Sigmoid colon (tissue), 6 donors: ENCODE measurements at regions not wholly inside any gene's neighbourhood (a gene's known extent, or its start where the extent isn't known, plus 50 kb on each side); places are given as distances from the start of the nearest gene placed in this dataset.

Source experiments
- DNase-seq: peaks from one replicate; pipeline ENCODE4 v3.0.0-alpha.2; 2019
- H3K27ac ChIP-seq, 4 donors: fragments of 200-600 bp; sonication (generic); one replicate each; pipeline ENCODE4 v1.5.1; 2016 to 2019; ENCODE audit warnings: mild to moderate bottlenecking in 1 of 4
- H3K27me3 ChIP-seq, 3 donors: fragments of 200-600 bp; sonication (generic); one replicate each; pipeline ENCODE4 v1.5.1; 2019; ENCODE audit warnings: mild to moderate bottlenecking in 1 of 3
- H3K36me3 ChIP-seq, 4 donors: fragments of 200-600 bp; sonication (generic); one replicate each; pipeline ENCODE4 v1.5.1; 2016 to 2019
- H3K4me1 ChIP-seq, 4 donors: fragments of 200-600 bp; sonication (generic); one replicate each; pipeline ENCODE4 v1.5.1; 2017 to 2019
- H3K4me3 ChIP-seq, 4 donors: fragments of 200-600 bp; sonication (generic); one replicate each; pipeline ENCODE4 v1.5.1; 2017 to 2019; ENCODE audit warnings: mild to moderate bottlenecking in 2 of 4, moderate library complexity in 1 of 4
- H3K9me3 ChIP-seq, 4 donors: fragments of 200-600 bp in 3 of 4; sonication (generic) in 3 of 4; one replicate each; pipeline versions ENCODE4 v1.5.1 to v1.6.1; 2013 to 2019
- EP300 ChIP-seq, 4 donors: sonication (generic); formaldehyde crosslinking; IDR thresholded peaks; one replicate each; pipeline ENCODE4 v1.6.1; 2017; ENCODE audit warnings: antibody characterized with exemption in 4 of 4
- POLR2A ChIP-seq, 2 donors: fragments of 450-650 bp; IDR thresholded peaks; one replicate each; pipeline ENCODE4 v1.6.1; 2016; ENCODE audit warnings: antibody characterized with exemption in 2 of 2, mild to moderate bottlenecking in 2 of 2, moderate library complexity in 2 of 2
- POLR2AphosphoS5 ChIP-seq, 4 donors: sonication (generic); formaldehyde crosslinking; IDR thresholded peaks; one replicate each; pipeline ENCODE4 v1.6.1; 2017; ENCODE audit warnings: antibody characterized with exemption in 4 of 4
- WGBS, 2 donors: extraction: QIAGEN DNeasy Blood & Tissue Kit; methylation state at CpG; one replicate each; pipeline ENCODE4 v1.1.7; 2013; 5-methylcytosine and 5-hydroxymethylcytosine counted together
- intact Hi-C: fragments of 100-400 bp; cut with DNase I; formaldehyde crosslinking; loops from one replicate; pipeline ENCODE4 v1.15.1; 2023
- TF ChIP-seq, protein P1 (sequence below), 4 experiments: fragments of 450-650 bp in 3 of 4; fragments of 200-600 bp in 1 of 4; IDR thresholded peaks; one replicate each; pipeline ENCODE4 v1.5.1; 2016 to 2019; ENCODE audit warnings: antibody characterized with exemption in 4 of 4, mild to moderate bottlenecking in 3 of 4, moderate library complexity in 2 of 4
- donor health status: healthy with polysubstance abuse.
- donor health status: healthy.

DNA sequence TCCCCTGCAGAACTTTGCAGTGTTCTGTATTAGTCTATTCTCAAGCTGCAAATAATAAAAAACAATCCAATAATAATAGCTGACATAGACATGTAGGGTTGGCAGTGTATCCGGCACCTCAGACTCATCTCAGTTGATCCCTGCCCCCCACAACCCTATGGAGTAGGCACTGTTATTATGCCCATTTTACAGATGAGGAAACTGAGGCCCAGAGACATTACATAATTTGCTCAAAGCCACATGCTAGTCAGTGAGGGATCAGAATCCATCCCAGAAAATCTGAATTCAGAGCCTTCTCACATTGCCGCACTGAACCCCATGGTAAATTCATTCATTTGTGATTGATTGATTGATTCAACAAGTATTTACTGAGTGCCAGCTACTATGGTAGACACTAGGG, 226.6 kb upstream of the PWP1 start:
- TF ChIP-seq EP300 (IDR thresholded peaks at IDR 0.05): no peak
- TF ChIP-seq POLR2AphosphoS5 (IDR thresholded peaks at IDR 0.05): no peak
- no peaks in the 10 kb centered on the region for H3K27me3 ChIP-seq
- DNase-seq: no peak
- intact Hi-C loops: no loop called here
- WGBS, 2 donors: 97% methylated on average over 2 of the region's 2 CpGs
- H3K27ac ChIP-seq: no peak overlapping the region
- H3K4me1 ChIP-seq: peaks cover 0 to 4% (median 0%) of the 10 kb centered on the region in 4 donors
- H3K36me3 ChIP-seq: no peaks in the 10 kb centered on the region
- H3K4me3 ChIP-seq: no peak overlapping the region
- no peaks in the 10 kb centered on the region for H3K9me3 ChIP-seq

DNA sequence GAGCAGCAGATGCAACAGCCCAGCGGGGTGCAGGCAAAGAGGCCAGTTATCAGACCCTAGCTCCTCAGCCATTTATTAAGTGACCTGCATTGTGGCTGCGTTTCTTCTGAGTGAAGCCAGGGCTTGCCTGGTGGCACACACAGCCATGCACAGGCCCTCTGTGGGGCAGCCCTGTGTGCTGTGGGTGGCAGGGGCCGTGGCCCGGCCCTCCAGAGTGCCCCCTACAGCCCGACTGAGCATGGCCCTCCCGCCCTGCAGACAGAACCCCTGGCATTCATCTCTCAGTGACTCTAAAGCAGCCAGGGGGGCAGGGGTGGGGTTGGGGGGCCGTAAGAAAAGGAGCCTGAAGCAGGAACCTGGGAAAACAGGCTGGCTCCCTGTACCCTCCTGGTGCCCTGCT, 226.0 kb upstream of the PWP1 start:
- H3K4me1 ChIP-seq: peaks cover 0 to 4% (median 0%) of the 10 kb centered on the region in 4 donors
- DNase-seq: no peak
- intact Hi-C loops: no loop called here
- 80% methylated on average over 7 of the region's 7 CpGs for WGBS, 2 donors
- H3K27me3 ChIP-seq: no peaks in the 10 kb centered on the region
- H3K27ac ChIP-seq: no peak overlapping the region
- no peaks in the 10 kb centered on the region for H3K9me3 ChIP-seq
- no peak overlapping the region for H3K4me3 ChIP-seq
- TF ChIP-seq EP300 (IDR thresholded peaks at IDR 0.05) (no peak), POLR2AphosphoS5 (IDR thresholded peaks at IDR 0.05) (no peak), POLR2A (IDR thresholded peaks at IDR 0.05) (no peak)
- no peaks in the 10 kb centered on the region for H3K36me3 ChIP-seq

DNA sequence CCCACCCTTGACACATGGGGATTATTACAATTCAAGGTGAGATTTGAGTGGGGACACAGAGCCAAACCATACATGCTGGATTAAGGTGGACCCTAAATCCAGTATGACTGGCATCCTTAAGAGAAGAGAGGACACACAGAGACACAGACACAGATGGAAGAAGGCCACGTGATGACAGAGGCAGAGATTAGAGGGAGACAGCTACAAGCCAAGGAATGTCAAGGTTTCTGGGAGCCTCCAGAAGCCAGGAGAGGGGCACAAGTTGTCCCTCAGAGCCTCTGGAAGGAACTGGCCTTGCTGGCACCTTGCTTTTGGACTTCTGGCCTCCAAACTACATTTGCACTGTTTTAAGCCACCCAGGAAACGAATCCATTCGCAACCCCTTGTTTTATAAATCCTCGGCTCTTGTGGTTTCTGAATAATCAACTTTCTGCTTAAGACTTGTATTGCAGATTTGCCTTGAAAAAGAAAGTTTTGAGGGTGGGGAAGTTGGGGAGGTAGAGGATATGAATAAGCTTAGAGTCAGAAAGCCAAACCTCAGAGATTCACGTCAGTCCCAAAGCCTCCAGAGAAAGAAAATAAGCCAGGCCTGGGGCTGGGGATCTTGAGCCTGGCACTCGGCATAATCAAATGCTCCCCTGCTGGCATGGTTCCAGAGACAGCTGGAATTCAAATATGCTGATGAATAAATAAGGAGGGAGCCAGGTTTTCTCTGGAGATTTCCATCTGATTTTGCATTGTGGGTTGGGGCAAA, 224.2 kb upstream of the PWP1 start:
- Histone ChIP-seq H3K4me3 (no peak overlapping the region), H3K9me3 (no peaks in the 10 kb centered on the region), H3K27ac (no peak overlapping the region), H3K4me1 (peaks cover 0 to 4% (median 0%) of the 10 kb centered on the region in 4 donors), H3K27me3 (no peaks in the 10 kb centered on the region), H3K36me3 (no peaks in the 10 kb centered on the region)
- no peak for DNase-seq
- intact Hi-C loops: no loop called here
- TF ChIP-seq EP300 (IDR thresholded peaks at IDR 0.05) (no peak), POLR2A (IDR thresholded peaks at IDR 0.05) (no peak), POLR2AphosphoS5 (IDR thresholded peaks at IDR 0.05) (no peak)
- TF ChIP-seq, protein P1, sequence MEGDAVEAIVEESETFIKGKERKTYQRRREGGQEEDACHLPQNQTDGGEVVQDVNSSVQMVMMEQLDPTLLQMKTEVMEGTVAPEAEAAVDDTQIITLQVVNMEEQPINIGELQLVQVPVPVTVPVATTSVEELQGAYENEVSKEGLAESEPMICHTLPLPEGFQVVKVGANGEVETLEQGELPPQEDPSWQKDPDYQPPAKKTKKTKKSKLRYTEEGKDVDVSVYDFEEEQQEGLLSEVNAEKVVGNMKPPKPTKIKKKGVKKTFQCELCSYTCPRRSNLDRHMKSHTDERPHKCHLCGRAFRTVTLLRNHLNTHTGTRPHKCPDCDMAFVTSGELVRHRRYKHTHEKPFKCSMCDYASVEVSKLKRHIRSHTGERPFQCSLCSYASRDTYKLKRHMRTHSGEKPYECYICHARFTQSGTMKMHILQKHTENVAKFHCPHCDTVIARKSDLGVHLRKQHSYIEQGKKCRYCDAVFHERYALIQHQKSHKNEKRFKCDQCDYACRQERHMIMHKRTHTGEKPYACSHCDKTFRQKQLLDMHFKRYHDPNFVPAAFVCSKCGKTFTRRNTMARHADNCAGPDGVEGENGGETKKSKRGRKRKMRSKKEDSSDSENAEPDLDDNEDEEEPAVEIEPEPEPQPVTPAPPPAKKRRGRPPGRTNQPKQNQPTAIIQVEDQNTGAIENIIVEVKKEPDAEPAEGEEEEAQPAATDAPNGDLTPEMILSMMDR (IDR thresholded peaks at IDR 0.05): no peak
- 69 to 70% methylated on average over 6 of the region's 6 CpGs for WGBS, 2 donors

DNA sequence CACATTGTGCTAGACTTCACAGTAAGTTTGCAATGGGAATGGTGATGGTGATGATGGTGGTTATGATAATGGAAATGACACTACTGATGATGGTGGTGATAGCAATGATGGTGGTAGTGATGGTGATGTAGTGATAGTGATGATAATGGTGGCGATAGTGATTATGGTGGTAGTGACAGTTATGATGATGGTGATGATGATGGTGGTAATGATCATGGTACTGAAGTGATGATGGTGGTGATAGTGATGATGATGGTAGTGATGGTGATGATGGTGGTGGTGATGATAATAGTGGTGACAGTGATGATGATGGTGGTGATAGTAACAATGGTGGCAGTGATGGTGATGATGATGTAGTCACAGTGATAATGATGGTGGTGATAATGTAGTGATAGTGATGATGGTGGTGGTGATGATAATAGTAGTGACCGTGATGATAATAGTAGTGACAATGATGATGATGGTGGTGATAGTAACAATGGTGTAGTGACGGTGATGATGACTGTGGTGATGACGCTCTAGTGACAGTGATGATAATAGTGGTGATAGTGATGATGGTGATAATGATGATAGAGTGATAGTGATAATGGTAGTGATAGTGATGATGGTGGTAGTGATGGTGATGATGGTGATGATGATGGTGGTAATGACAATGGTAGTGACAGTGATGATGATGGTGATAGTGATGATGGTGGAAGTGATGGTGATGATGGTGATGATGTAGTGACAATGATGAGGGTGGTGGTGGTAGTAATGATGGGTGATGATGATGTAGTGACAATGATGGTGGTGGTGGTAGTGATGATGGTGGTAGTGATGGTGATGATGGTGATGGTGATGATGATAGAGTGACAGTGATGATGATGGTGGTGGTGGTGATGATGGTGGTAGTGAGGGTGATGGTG, 222.9 kb upstream of the PWP1 start:
- Histone ChIP-seq H3K4me1 (peaks cover 0 to 4% (median 0%) of the 10 kb centered on the region in 4 donors), H3K9me3 (no peaks in the 10 kb centered on the region), H3K36me3 (no peaks in the 10 kb centered on the region), H3K4me3 (no peak overlapping the region), H3K27me3 (no peaks in the 10 kb centered on the region), H3K27ac (no peak overlapping the region)
- TF ChIP-seq POLR2A (IDR thresholded peaks at IDR 0.05) (no peak), EP300 (IDR thresholded peaks at IDR 0.05) (no peak), POLR2AphosphoS5 (IDR thresholded peaks at IDR 0.05) (no peak)
- TF ChIP-seq, protein P1 (IDR thresholded peaks at IDR 0.05): no peak
- whole genome bisulfite sequencing, 2 donors: 95 to 96% methylated on average over 4 of the region's 4 CpGs
- intact Hi-C loops: no loop called here
- DNase-seq: no peak

DNA sequence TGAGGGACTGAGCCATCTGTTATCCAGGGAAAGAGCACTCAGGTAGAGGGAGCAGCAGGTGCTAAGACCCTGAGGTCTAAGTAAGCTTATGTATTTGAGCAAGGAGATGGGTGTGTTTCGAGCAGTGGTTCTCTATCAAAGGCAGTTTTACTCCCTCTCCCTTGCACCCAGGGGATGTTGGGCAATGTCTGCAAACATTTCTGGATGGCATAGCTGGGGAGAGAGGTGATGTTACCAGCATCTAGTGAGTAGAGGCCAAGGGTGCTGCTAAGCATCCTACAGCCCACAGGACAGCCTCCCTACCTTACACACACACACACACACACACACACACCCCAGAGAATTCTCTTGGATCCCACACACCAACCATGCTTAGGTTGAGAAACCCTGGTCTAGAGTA, 221.0 kb upstream of the PWP1 start:
- H3K9me3 ChIP-seq: no peaks in the 10 kb centered on the region
- H3K36me3 ChIP-seq: no peaks in the 10 kb centered on the region
- H3K27ac ChIP-seq: no peak overlapping the region
- TF ChIP-seq, protein P1 (IDR thresholded peaks at IDR 0.05): no peak
- TF ChIP-seq EP300 (IDR thresholded peaks at IDR 0.05): no peak
- no peak for TF ChIP-seq POLR2A (IDR thresholded peaks at IDR 0.05)
- no peak for TF ChIP-seq POLR2AphosphoS5 (IDR thresholded peaks at IDR 0.05)
- no peaks in the 10 kb centered on the region for H3K27me3 ChIP-seq
- no peak for DNase-seq
- H3K4me1 ChIP-seq: peaks cover 0 to 9% (median 0%) of the 10 kb centered on the region in 4 donors
- 93 to 95% methylated on average over 1 of the region's 1 CpG for WGBS, 2 donors
- intact Hi-C loops: no loop called here
- no peak overlapping the region for H3K4me3 ChIP-seq
